Small intestine (tissue), 7 donors: ENCODE measurements at regions not wholly inside any gene's neighbourhood (a gene's known extent, or its start where the extent isn't known, plus 50 kb on each side); places are given as distances from the start of the nearest gene placed in this dataset.
"Not testable (repeated sequence)": the region's sequence is repeated elsewhere in the genome, so short reads cannot be mapped to it uniquely, and the experiment has no call there.

Source experiments
- DNase-seq, 2 donors: peaks; one replicate each; pipeline versions ENCODE4 v3.0.0 to v3.0.0-alpha.2; 2013
- FAIRE-seq: peaks from 2 replicates; lab custom pipeline; 2012; peaks lifted over from hg19 to GRCh38; lab: Jason Lieb, UNC
- H3K27ac ChIP-seq, 3 donors: one replicate each; pipeline ENCODE4 v1.5.1; 2013; ENCODE audit warnings: low read length in 2 of 3, mild to moderate bottlenecking in 2 of 3, control low read depth in 1 of 3, inconsistent platforms in 1 of 3, low read depth in 1 of 3, moderate library complexity in 1 of 3
- H3K27me3 ChIP-seq, 3 donors: one replicate each; pipeline ENCODE4 v1.6.1; 2013; ENCODE audit warnings: low read length in 3 of 3, inconsistent platforms in 1 of 3; ENCODE audit not compliant: control insufficient read depth in 3 of 3, insufficient read depth in 3 of 3
- H3K36me3 ChIP-seq, 3 donors: one replicate each; pipeline ENCODE4 v1.6.1; 2013; ENCODE audit warnings: low read length in 3 of 3, inconsistent platforms in 1 of 3, low read depth in 1 of 3, mild to moderate bottlenecking in 1 of 3, moderate library complexity in 1 of 3; ENCODE audit not compliant: control insufficient read depth in 3 of 3, insufficient read depth in 2 of 3
- H3K4me1 ChIP-seq, 3 donors: one replicate each; pipeline ENCODE4 v1.6.1; 2013; ENCODE audit warnings: low read length in 2 of 3, inconsistent platforms in 1 of 3, low read depth in 1 of 3, mild to moderate bottlenecking in 1 of 3, moderate library complexity in 1 of 3; ENCODE audit not compliant: control insufficient read depth in 3 of 3, insufficient read depth in 2 of 3
- H3K4me3 ChIP-seq, 3 donors: one replicate each; pipeline ENCODE4 v1.5.1; 2013; ENCODE audit warnings: low read length in 3 of 3, control low read depth in 1 of 3, inconsistent platforms in 1 of 3, low read depth in 1 of 3, mild to moderate bottlenecking in 1 of 3, moderate library complexity in 1 of 3
- H3K9me3 ChIP-seq, 2 donors: one replicate each; pipeline ENCODE4 v1.6.1; 2013; ENCODE audit warnings: low read depth in 1 of 2, low read length in 1 of 2; ENCODE audit not compliant: control insufficient read depth in 2 of 2, insufficient read depth in 1 of 2
- WGBS, 3 donors: extraction: QIAGEN DNeasy Blood & Tissue Kit; methylation state at CpG; one replicate each; pipeline ENCODE4 v1.1.7; 2013; 5-methylcytosine and 5-hydroxymethylcytosine counted together
- donor health status: healthy with polysubstance abuse.
- donor health status: control.
- donor health status: control.
- donor health status: Bipolar disorder and iron deficiency.
- donor health status: healthy.

DNA sequence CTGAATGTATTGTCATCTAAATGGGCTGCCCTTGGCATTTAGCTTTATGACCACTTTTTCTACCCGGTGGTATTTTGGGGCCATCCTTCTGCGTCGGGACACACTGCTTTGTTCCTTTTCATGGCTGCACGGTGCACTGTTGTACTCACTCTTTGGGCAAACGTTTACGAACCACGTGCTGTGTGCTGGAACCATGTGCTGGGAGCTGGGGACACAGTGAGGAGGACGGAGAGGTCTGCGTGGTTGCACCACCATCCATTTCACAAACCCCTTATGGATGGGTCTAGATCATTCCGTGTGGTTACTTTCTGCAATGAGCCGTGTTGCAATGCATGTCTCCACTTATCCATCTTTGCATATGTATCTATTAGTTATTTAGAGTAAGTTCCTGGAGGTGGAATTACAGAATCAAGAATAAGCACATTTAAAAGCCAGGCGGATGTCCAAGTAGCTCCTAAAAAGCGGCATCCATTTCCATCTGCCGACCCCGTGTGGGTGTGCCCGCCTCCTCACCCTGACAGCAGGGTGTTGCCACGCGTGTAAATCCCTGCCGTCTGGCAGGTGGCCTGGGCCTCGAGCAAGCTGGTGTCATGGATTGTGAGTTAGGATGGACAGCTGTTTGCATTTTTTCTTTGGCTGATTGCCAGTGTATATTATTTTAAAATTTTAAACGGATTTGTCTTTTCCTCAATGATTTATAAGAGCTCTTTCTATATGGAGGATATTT is 183.1 kb downstream of the BANP start:
- H3K27ac ChIP-seq, H3K9me3 ChIP-seq, H3K4me1 ChIP-seq, FAIRE-seq, H3K4me3 ChIP-seq, DNase-seq, H3K27me3 ChIP-seq, H3K36me3 ChIP-seq: not testable (repeated sequence)
- WGBS, 3 donors = 72 to 78% (median 77%) methylated on average over 21 of the region's 21 CpGs

DNA sequence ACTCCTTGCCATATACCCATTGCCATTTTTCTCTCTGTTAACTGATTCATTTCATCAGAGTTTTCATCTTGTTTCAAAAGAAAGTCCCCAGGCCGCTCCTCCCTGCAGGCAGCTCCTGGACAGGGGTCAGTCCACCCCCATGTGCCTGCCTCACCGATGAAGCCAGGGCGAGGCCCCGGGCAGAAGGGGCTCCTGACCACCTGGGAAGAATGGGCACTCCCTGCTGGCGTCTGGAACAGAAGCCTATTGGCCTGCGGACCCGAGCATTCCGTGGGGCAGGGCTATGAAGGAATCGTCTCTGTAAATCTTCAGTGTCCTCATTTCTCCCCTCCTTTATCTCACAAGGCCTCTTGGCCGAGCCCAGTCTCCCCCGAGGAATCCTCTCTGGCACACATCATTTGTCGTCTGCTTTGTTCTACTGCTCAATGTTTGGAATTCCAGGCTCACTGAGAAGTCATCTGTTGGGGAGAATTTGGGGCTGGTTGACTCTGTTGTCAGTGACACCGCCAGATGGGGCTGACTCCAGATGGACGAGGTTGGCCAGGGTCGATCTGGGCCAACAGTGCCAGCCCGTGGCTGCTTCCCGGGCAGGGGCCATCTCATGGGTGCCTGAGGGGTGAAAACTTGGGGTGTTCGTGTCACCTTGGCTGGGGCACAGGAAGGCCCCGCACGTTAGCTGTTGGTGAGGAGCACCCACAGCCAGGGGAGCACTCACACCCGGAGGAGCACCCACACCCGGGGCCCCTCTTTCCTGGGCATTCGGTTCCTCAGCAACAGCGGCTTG is 183.9 kb downstream of the BANP start:
- H3K27ac ChIP-seq, H3K4me1 ChIP-seq, H3K9me3 ChIP-seq, DNase-seq, H3K36me3 ChIP-seq, H3K27me3 ChIP-seq, H3K4me3 ChIP-seq, FAIRE-seq: not testable (repeated sequence)
- WGBS, 3 donors = 58 to 66% (median 60%) methylated on average over 21 to 24 of the region's 24 CpGs

DNA sequence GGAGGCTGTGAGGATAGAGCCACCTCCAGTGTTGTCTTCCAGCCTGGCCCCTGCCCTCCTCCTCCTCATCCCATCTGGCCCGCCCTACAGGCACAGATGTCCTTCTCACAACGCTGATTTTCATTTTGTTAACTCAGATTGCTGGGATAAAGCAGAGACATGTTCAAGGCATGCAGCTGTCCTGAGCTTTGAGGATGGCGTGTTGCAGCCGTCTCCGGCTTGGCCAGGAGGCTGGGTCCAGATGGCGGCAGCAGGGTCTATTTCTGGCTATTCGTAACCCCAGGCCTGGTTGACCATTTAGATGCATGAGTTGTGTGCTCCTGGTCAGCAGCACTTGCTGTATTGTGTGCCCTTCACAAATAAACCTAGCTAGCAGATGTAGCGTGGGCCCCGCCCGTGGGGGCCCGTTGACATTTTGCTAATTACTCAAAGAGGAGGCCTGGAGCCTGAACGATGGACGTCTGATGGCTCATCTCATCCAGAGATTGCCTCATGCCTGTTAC is 185.0 kb downstream of the BANP start:
- not testable (repeated sequence) for H3K36me3 ChIP-seq, H3K27ac ChIP-seq, H3K4me1 ChIP-seq, H3K27me3 ChIP-seq, DNase-seq, H3K4me3 ChIP-seq, H3K9me3 ChIP-seq, FAIRE-seq
- WGBS, 3 donors = 68 to 83% (median 71%) methylated on average over 13 of the region's 13 CpGs

DNA sequence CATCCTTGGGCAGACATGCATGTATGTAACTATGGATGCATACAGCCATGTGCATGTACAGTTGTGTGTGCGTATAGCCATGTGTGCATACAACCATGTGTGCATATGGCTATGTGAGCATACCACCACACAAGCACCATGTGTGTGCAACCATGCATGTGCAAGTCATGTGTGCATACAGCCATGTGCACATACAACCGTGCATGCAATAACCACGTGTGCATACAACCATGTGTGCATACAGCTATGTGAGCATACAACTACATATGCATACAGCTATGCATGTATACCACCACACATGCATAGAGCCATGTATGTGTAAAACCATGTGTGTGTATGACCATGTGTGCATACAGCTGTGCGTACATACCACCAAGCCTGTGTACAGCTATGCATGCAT is 185.7 kb downstream of the BANP start:
- H3K4me1 ChIP-seq, DNase-seq, H3K9me3 ChIP-seq, H3K27ac ChIP-seq, FAIRE-seq, H3K4me3 ChIP-seq, H3K27me3 ChIP-seq, H3K36me3 ChIP-seq: not testable (repeated sequence)
- 97 to 98% (median 97%) methylated on average over 4 of the region's 4 CpGs for WGBS, 3 donors

DNA sequence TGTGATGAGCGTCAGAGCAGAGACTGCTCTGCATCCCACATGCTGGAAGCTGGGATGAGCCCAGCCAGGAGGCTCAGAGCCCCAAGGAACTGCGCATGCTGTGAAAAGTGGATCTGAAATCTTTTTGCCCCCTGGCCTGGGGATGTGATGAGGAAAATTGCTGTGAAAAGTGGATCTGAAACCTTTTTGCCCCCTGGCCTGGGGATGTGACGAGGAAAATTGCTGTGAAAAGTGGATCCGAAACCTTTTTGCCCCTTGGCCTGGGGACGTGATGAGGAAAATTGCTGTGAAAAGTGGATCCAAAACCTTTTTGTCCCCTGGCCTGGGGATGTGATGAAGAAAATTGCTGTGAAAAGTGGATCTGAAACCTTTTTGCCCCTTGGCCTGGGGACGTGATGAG is 187.9 kb downstream of the BANP start:
- not testable (repeated sequence) for H3K27me3 ChIP-seq, H3K4me1 ChIP-seq, DNase-seq, H3K36me3 ChIP-seq, H3K27ac ChIP-seq, H3K9me3 ChIP-seq, H3K4me3 ChIP-seq, FAIRE-seq
- WGBS, 3 donors = 81 to 87% (median 85%) methylated on average over 5 to 6 of the region's 6 CpGs

DNA sequence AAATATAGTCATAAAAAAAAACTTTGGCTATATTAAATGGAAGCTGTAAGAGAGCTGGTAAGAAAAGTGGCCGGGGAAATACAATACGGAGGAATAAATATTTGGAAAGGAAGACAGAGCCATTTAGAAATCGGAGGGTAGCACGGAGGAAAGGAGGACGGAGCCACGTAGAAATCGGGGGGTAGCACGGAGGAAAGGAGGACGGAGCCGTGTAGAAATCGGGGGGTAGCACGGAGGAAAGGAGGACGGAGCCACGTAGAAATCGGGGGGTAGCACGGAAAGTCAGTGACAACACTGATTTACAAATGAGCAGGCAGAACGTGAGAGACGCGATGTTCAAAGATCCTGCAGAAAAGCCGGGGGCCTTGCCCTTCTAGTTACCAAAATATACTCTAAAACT is 189.0 kb downstream of the BANP start:
- not testable (repeated sequence) for DNase-seq, H3K4me3 ChIP-seq, H3K4me1 ChIP-seq, H3K9me3 ChIP-seq, FAIRE-seq, H3K36me3 ChIP-seq, H3K27ac ChIP-seq, H3K27me3 ChIP-seq
- 90 to 92% (median 90%) methylated on average over 20 of the region's 20 CpGs for WGBS, 3 donors

DNA sequence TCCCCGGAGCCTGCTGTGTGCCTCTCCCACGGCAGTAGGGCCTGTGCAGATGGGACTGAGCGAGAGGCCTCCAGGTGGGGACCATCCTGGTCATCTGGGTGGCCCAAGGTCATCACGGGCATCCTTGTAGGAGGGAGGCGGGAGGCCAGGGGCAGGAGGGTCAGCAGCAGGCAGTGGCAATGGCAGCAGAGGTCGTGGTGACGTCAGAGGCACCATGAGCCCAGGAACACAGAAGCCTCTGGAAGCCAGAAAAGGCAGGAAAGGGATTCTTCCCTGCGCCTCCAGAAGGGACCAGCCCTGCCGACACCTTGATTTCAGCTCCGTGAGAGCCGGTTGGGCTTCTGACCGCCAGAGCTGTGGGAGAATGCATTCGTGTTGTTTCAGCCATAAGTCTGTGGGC is 190.3 kb downstream of the BANP start:
- H3K36me3 ChIP-seq = no peaks in the 10 kb centered on the region
- peaks cover 0 to 9% of the 10 kb centered on the region in 2 donors for H3K9me3 ChIP-seq
- H3K27me3 ChIP-seq = peaks cover 0 to 3% (median 0%) of the 10 kb centered on the region in 3 donors
- H3K4me3 ChIP-seq = no peak overlapping the region
- H3K27ac ChIP-seq = no peak overlapping the region
- FAIRE-seq = no peak
- no peaks in the 10 kb centered on the region for H3K4me1 ChIP-seq
- 85 to 87% (median 86%) methylated on average over 12 to 13 of the region's 13 CpGs for WGBS, 3 donors
- no peak for DNase-seq

DNA sequence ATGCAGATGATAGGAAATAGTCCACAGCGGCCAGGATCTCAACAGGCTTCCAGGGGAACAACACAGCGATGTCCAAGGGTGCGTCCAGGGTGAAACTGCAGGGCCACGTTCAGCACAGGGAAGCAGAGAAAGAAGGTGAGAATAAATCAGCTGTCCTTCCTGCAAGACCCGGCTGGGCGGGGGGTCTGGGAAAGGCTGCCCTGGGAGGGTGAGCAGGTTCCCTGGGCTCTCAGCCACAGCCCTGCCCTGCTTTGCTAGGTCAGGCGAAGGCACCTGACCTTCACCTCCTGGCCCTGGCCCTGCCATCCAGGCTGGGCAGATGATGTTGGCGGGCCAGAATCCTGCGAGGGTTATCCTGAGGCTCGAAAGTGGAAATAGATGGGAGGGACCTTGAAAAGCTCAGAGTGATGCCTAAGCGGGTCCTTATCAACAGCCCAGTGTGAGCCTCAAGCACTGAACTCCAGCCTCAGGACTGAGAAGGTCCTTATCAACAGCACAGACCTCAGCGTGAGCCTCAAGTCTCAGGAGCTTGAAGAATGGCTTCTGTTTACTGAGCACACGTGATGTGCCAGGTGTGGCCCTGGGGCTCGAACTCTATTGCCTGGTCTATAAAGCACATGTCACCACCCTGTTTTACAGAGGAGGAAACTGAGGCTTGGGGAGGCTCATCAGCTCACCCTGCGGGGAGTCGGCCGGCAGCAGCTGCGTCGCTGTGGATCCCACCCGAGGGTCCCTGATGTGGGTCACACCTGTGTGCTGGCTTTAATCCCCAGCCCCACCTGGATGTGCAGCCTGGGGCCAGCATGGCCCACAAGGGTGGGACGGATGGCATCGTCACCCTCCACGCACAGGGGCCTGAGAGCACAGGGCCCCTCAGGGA is 191.1 kb downstream of the BANP start:
- H3K27ac ChIP-seq, FAIRE-seq, H3K36me3 ChIP-seq, H3K9me3 ChIP-seq, H3K4me1 ChIP-seq, H3K4me3 ChIP-seq, H3K27me3 ChIP-seq: not testable (repeated sequence)
- peak in 1 of 2 donors; percentile 48 for DNase-seq
- 63 to 84% (median 73%) methylated on average over 20 to 23 of the region's 23 CpGs for WGBS, 3 donors
